A673 (cell line): ENCODE measurements at regions not wholly inside any gene's neighbourhood (a gene's known extent, or its start where the extent isn't known, plus 50 kb on each side); places are given as distances from the start of the nearest gene placed in this dataset.

Experiments used
- EZH2 ChIP-seq: fragments of 200-600 bp; sonication (generic); IDR thresholded peaks from 2 replicates; pipeline ENCODE4 v1.6.1; 2017; ENCODE audit warnings: borderline replicate concordance, low read depth, mild to moderate bottlenecking, mixed read lengths, antibody characterized with exemption, low read length; ENCODE audit not compliant: poor library complexity, severe bottlenecking
- TF ChIP-seq, protein P1 (sequence below): fragments of 300-800, 200-600 bp; sonication (generic); conservative IDR thresholded peaks from 2 replicates; pipeline ENCODE4 v1.5.1; 2017; ENCODE audit warnings: low read depth, mild to moderate bottlenecking, antibody characterized with exemption, low read length, moderate library complexity, mixed read lengths

DNA sequence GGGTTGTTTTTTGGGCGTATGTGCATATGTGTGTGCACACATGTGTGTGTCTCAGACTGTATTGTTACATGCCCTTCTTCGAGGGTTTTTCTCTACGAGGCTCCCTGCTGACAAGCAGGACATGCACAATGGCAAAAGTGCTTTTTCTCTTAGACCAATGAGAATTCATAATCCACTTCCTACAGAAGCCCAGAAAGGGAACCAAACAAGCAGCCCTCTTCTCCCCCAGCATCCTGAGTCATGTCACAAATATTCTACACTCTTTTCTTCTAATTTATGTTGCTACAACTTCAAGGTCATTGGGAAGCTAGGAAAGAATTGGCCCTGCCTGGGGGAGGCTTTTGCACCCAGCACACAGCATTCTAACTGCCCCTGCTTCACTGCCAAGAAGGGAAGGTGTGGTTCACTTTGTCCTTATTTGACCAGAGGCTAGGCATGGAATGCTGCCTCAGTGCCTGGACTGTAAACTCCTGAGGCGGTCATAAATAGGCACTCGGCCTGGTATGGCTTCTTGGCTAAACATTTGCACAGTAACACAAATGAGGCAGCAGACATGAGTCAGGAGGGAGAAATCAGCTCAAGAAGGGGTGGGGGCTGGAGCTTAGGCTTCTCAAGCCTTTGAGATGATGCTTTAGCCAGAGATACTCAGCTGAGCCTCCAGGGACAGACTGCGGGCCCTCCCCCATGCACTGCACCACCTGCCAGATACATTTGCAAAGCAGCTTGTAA, 92.7 kb upstream of the KLF7 start:
- TF ChIP-seq, protein P1, sequence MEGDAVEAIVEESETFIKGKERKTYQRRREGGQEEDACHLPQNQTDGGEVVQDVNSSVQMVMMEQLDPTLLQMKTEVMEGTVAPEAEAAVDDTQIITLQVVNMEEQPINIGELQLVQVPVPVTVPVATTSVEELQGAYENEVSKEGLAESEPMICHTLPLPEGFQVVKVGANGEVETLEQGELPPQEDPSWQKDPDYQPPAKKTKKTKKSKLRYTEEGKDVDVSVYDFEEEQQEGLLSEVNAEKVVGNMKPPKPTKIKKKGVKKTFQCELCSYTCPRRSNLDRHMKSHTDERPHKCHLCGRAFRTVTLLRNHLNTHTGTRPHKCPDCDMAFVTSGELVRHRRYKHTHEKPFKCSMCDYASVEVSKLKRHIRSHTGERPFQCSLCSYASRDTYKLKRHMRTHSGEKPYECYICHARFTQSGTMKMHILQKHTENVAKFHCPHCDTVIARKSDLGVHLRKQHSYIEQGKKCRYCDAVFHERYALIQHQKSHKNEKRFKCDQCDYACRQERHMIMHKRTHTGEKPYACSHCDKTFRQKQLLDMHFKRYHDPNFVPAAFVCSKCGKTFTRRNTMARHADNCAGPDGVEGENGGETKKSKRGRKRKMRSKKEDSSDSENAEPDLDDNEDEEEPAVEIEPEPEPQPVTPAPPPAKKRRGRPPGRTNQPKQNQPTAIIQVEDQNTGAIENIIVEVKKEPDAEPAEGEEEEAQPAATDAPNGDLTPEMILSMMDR = no peak
- no peak for TF ChIP-seq EZH2
